LNCAP (cell line): ENCODE measurements at regions not wholly inside any gene's neighbourhood (a gene's known extent, or its start where the extent isn't known, plus 50 kb on each side); places are given as distances from the start of the nearest gene placed in this dataset.

ENCODE experiments used
- CTCF ChIP-seq: fragments of 450-650 bp; IDR thresholded peaks from 2 replicates; pipeline ENCODE4 v1.5.1; 2017; ENCODE audit warnings: mild to moderate bottlenecking

- TF ChIP-seq CTCF: no peak
Observed at GRCh38 chr4:123822353-123822752, 425.8 kb downstream of the SPRY1 start.

GRCh38 chr4:123823244-123823643 is 426.6 kb downstream of the SPRY1 start:
- TF ChIP-seq CTCF: no peak

- TF ChIP-seq CTCF: no peak
Observed at GRCh38 chr4:123824524-123824923, 427.9 kb downstream of the SPRY1 start.

- no peak for TF ChIP-seq CTCF
Observed at GRCh38 chr4:123825596-123826291, 429.1 kb downstream of the SPRY1 start.

- TF ChIP-seq CTCF: no peak
Observed at GRCh38 chr4:123826896-123827295, 430.3 kb downstream of the SPRY1 start.

- no peak for TF ChIP-seq CTCF
Observed at GRCh38 chr4:123827511-123827910, 430.9 kb downstream of the SPRY1 start.

GRCh38 chr4:123830930-123831329 is 434.3 kb downstream of the SPRY1 start:
- no peak for TF ChIP-seq CTCF
